HFFc6 (cell line): ENCODE measurements at regions not wholly inside any gene's neighbourhood (a gene's known extent, or its start where the extent isn't known, plus 50 kb on each side); places are given as distances from the start of the nearest gene placed in this dataset.

ENCODE experiments used
- DNase-seq: peaks from one replicate; pipeline ENCODE4 v3.0.0-alpha.2; 2018
- H3K27ac Mint-ChIP-seq: 2 replicates; pipeline ENCODE4 v1.8.0; 2020; ENCODE audit warnings: mild to moderate bottlenecking, mixed read lengths
- H3K27me3 Mint-ChIP-seq: 2 replicates; pipeline ENCODE4 v1.8.0; 2021; ENCODE audit warnings: mild to moderate bottlenecking, moderate library complexity, mixed read lengths; ENCODE audit not compliant: insufficient read depth
- H3K36me3 Mint-ChIP-seq: 2 replicates; pipeline ENCODE4 v1.8.0; 2021; ENCODE audit warnings: low read depth, mixed read lengths
- H3K4me1 Mint-ChIP-seq: 2 replicates; pipeline ENCODE4 v1.8.0; 2020; ENCODE audit warnings: low read depth, mixed read lengths
- H3K4me3 Mint-ChIP-seq: 2 replicates; pipeline ENCODE4 v1.8.0; 2020; ENCODE audit warnings: mild to moderate bottlenecking, moderate library complexity, mixed read lengths
- H3K9me3 Mint-ChIP-seq: 2 replicates; pipeline ENCODE4 v1.8.0; 2020; ENCODE audit warnings: mild to moderate bottlenecking, mixed read lengths
- TF ChIP-seq, protein P1 (sequence below): fragments of 200-600 bp; sonication (generic); IDR thresholded peaks from 2 replicates; pipeline ENCODE4 v1.5.0; 2021; ENCODE audit warnings: antibody characterized with exemption, mild to moderate bottlenecking

DNA sequence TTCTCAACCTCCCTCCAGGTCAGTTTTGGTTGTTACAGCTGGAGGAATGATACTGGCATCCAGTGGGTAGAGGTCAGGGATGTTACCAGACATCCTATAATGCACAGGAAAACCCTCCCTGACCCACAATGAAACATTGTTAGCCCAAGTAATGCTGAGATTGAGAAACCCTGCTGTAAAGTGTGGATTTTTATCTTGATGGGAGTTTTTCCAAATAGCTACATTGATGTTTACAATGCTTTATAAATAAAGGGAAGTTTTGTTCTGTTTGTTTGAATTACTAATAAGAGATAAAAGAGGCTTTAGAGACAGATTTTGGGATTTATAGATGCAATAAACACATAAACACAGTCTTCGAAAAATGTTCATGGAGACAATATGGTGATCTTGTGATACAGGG is 194.0 kb upstream of the NUDT6 start:
- H3K27ac Mint-ChIP-seq: no peak overlapping the region
- H3K9me3 Mint-ChIP-seq: no peaks in the 10 kb centered on the region
- peaks cover 14% of the 10 kb centered on the region; the same call in 1 of the 2 replicates for H3K36me3 Mint-ChIP-seq
- H3K4me1 Mint-ChIP-seq: peaks cover 30% of the 10 kb centered on the region
- TF ChIP-seq, protein P1, sequence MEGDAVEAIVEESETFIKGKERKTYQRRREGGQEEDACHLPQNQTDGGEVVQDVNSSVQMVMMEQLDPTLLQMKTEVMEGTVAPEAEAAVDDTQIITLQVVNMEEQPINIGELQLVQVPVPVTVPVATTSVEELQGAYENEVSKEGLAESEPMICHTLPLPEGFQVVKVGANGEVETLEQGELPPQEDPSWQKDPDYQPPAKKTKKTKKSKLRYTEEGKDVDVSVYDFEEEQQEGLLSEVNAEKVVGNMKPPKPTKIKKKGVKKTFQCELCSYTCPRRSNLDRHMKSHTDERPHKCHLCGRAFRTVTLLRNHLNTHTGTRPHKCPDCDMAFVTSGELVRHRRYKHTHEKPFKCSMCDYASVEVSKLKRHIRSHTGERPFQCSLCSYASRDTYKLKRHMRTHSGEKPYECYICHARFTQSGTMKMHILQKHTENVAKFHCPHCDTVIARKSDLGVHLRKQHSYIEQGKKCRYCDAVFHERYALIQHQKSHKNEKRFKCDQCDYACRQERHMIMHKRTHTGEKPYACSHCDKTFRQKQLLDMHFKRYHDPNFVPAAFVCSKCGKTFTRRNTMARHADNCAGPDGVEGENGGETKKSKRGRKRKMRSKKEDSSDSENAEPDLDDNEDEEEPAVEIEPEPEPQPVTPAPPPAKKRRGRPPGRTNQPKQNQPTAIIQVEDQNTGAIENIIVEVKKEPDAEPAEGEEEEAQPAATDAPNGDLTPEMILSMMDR: no peak
- no peak for DNase-seq
- H3K4me3 Mint-ChIP-seq: no peak overlapping the region
- no peaks in the 10 kb centered on the region for H3K27me3 Mint-ChIP-seq

DNA sequence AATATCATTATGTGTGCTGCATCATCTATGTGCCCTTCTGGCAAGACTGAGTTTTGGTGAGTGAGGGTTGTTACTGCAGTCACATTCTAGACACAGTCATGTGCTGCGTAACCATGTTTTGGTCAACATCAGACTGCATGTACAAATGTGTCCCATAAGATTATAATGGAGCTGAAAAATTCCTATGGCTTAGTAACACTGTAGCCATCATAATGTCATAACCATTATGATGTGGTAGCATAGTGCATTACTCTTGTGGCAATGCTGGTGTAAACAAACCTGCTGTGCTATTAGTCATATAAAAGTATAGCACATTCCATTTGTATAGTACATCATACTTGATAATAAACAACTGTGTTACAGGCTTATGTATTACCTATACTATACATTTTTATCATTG is 198.1 kb upstream of the NUDT6 start:
- TF ChIP-seq, protein P1: no peak
- Mint-ChIP-seq H3K4me3 (no peak overlapping the region), H3K27ac (peak overlapping the region; percentile 48; the same call in 1 of the 2 replicates), H3K27me3 (no peaks in the 10 kb centered on the region), H3K9me3 (no peaks in the 10 kb centered on the region), H3K36me3 (0 out of 2 replicates have a peak, but pooled peaks cover 4% of the 10 kb centered on the region), H3K4me1 (peaks cover 38% of the 10 kb centered on the region)
- DNase-seq: peak; percentile 51

DNA sequence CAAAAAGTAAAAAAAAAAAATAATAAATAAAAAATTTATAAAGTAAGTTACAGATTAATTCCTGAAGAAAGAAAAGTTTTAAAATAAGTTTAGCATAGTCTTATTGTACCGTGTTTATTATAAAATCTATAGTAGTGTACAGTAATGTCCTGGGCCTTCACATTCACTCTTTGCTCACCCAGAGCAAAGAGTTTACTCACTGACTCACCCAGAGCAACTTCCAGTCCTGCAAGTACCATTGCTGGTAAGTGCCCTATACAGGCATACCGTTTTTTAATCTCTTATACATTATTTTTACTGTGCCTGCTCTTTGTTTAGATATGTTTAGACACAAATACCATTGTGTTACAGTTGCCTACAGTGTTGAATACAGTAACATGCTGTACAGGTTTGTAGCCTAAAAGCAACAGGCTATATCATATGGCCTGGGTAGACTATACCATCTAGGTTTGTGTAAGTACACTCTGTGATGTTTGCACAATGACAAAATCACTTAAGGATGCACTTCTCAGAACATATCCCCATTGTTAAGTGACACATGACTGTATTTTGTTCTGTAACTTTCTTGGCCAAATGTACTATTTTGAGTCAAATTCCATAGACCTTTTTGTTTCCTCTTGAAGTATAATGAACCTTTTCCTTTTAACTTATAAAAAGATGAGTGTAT is 199.0 kb upstream of the NUDT6 start:
- H3K9me3 Mint-ChIP-seq: no peaks in the 10 kb centered on the region
- H3K4me3 Mint-ChIP-seq: no peak overlapping the region
- no peaks in the 10 kb centered on the region; the same call in 1 of the 2 replicates for H3K27me3 Mint-ChIP-seq
- no peak overlapping the region; the same call in 1 of the 2 replicates for H3K27ac Mint-ChIP-seq
- TF ChIP-seq, protein P1: no peak
- peaks cover 32% of the 10 kb centered on the region for H3K4me1 Mint-ChIP-seq
- 0 out of 2 replicates have a peak, but pooled peaks cover 4% of the 10 kb centered on the region for H3K36me3 Mint-ChIP-seq
- peak; percentile 33 for DNase-seq

DNA sequence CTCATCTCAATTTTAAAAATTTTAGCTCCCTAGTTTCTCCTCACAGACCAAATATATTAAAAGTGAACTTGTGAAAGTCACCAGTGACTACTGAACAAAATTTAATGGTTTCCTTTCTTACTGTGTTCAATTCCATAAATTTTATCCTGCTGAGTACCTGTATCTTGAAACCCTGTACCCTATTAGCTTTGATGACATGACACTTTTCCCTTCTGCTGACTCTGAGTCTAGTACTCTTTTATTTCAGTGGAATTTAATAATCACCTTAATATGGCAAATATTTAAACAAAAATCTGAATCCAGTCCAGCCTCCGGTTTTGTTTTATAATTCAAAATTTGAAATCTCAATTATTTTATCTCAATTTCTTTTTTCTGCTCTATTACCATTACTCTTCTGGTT is 203.1 kb upstream of the NUDT6 start:
- H3K27me3 Mint-ChIP-seq: no peaks in the 10 kb centered on the region; the same call in 1 of the 2 replicates
- no peaks in the 10 kb centered on the region for H3K36me3 Mint-ChIP-seq
- DNase-seq: no peak
- peaks cover 26% of the 10 kb centered on the region for H3K4me1 Mint-ChIP-seq
- H3K4me3 Mint-ChIP-seq: no peak overlapping the region
- H3K9me3 Mint-ChIP-seq: no peaks in the 10 kb centered on the region
- H3K27ac Mint-ChIP-seq: no peak overlapping the region
- TF ChIP-seq, protein P1: no peak

DNA sequence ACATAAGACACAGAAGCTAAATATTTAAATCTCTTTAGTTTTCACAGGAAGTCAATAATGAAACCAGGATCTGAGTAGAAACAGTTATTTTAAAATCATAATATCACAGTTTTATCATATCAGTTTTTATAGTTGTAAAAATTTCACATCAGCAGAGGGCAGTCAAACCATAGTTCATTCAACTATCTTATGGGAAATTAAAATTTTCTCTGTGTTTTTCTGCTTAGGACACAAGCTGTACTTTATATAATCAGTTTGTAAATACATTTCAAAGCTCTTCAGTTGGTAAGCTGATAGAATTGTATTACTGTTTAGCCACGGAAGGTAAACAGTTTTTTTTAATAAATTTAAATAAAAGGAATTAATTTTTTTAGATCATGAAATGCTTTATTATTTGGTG is 204.8 kb upstream of the NUDT6 start:
- Mint-ChIP-seq H3K27me3 (no peaks in the 10 kb centered on the region; the same call in 1 of the 2 replicates), H3K4me3 (no peak overlapping the region), H3K27ac (no peak overlapping the region), H3K9me3 (no peaks in the 10 kb centered on the region), H3K4me1 (peaks cover 10% of the 10 kb centered on the region), H3K36me3 (no peaks in the 10 kb centered on the region)
- DNase-seq: peak; percentile 7
- TF ChIP-seq, protein P1: peak; percentile 78
